OCI-LY1 (cell line): ENCODE measurements at regions not wholly inside any gene's neighbourhood (a gene's known extent, or its start where the extent isn't known, plus 50 kb on each side); places are given as distances from the start of the nearest gene placed in this dataset.

Source experiments
- H2AFZ ChIP-seq: fragments of 200-600 bp; sonication (generic), shearing (Covaris generic); 2 replicates; pipeline ENCODE4 v1.6.0; 2014; ENCODE audit warnings: antibody characterized with exemption, mild to moderate bottlenecking, low read length
- H3F3A ChIP-seq: fragments of 200-600 bp; sonication (generic), shearing (Covaris generic); 2 replicates; pipeline ENCODE4 v1.6.0; 2014; ENCODE audit warnings: mild to moderate bottlenecking, antibody characterized with exemption, low read length, moderate library complexity; ENCODE audit not compliant: insufficient read depth
- H3K27ac ChIP-seq: fragments of 200-600 bp; sonication (generic); 2 replicates; pipeline ENCODE4 v1.5.1; 2014; ENCODE audit warnings: low read length, mixed run types, mild to moderate bottlenecking, low read depth; ENCODE audit not compliant: poor library complexity, severe bottlenecking
- H3K27me3 ChIP-seq: fragments of 200-600 bp; sonication (generic); 2 replicates; pipeline ENCODE4 v1.6.0; 2014; ENCODE audit warnings: antibody characterized with exemption, mild to moderate bottlenecking, low read length, moderate library complexity; ENCODE audit not compliant: insufficient read depth
- H3K36me3 ChIP-seq: fragments of 200-600 bp; sonication (generic); 2 replicates; pipeline ENCODE4 v1.6.1; 2014; ENCODE audit warnings: mild to moderate bottlenecking, antibody characterized with exemption, low read length, moderate library complexity, mixed read lengths; ENCODE audit not compliant: insufficient read depth
- H3K4me1 ChIP-seq: fragments of 200-600 bp; sonication (generic); 2 replicates; pipeline ENCODE4 v1.5.1; 2014; ENCODE audit warnings: mild to moderate bottlenecking, low read length, moderate library complexity; ENCODE audit not compliant: insufficient read depth, severe bottlenecking
- H3K4me2 ChIP-seq: fragments of 200-600 bp; sonication (generic), shearing (Covaris generic); 2 replicates; pipeline ENCODE4 v1.6.1; 2014; ENCODE audit warnings: low read length
- H3K4me3 ChIP-seq: fragments of 200-600 bp; sonication (generic); 2 replicates; pipeline ENCODE4 v1.5.1; 2014; ENCODE audit warnings: low read length, low read depth, mild to moderate bottlenecking, mixed read lengths; ENCODE audit not compliant: poor library complexity, severe bottlenecking
- H3K79me2 ChIP-seq: fragments of 200-600 bp; shearing (Covaris generic); 2 replicates; pipeline ENCODE4 v1.6.1; 2016; ENCODE audit warnings: mixed run types, low read length, mixed read lengths; ENCODE audit not compliant: insufficient read depth
- H3K9ac ChIP-seq: fragments of 200-600 bp; sonication (generic), shearing (Covaris generic); 2 replicates; pipeline ENCODE4 v1.6.1; 2014; ENCODE audit warnings: mild to moderate bottlenecking, low read length, mixed read lengths
- H3K9me2 ChIP-seq: fragments of 200-600 bp; sonication (generic), shearing (Covaris generic); 2 replicates; pipeline ENCODE4 v1.6.1; 2014; ENCODE audit warnings: low read depth, mild to moderate bottlenecking, low read length, mixed read lengths
- H3K9me3 ChIP-seq: fragments of 200-600 bp; shearing (Covaris generic); 2 replicates; pipeline ENCODE4 v1.6.1; 2014; ENCODE audit warnings: low read length, mixed read lengths
- H4K20me1 ChIP-seq: fragments of 200-600 bp; sonication (generic), shearing (Covaris generic); 2 replicates; pipeline ENCODE4 v1.6.0; 2016; ENCODE audit warnings: mild to moderate bottlenecking, low read length; ENCODE audit not compliant: insufficient read depth
- CTCF ChIP-seq: fragments of 200-600 bp; sonication (generic), shearing (Covaris generic); IDR thresholded peaks from 2 replicates; pipeline ENCODE4 v1.5.1; 2017; ENCODE audit warnings: mild to moderate bottlenecking, antibody characterized with exemption, low read length, moderate library complexity, mixed read lengths
- EZH2 ChIP-seq: fragments of 200-600 bp; sonication (generic), shearing (Covaris generic); IDR thresholded peaks from 2 replicates; pipeline ENCODE4 v1.8.0; 2017; ENCODE audit warnings: borderline replicate concordance, mixed run types, mild to moderate bottlenecking, antibody characterized with exemption, low read length, moderate library complexity, mixed read lengths

- Histone ChIP-seq H3K79me2 (no peaks in the 10 kb centered on the region), H4K20me1 (no peaks in the 10 kb centered on the region), H3F3A (no peaks in the 10 kb centered on the region), H2AFZ (no peak overlapping the region), H3K4me3 (no peak overlapping the region), H3K36me3 (no peaks in the 10 kb centered on the region), H3K27ac (no peak overlapping the region), H3K9me3 (0 out of 2 replicates have a peak, but pooled peaks cover 5% of the 10 kb centered on the region), H3K4me2 (no peak overlapping the region), H3K9me2 (no peaks in the 10 kb centered on the region), H3K9ac (no peak overlapping the region), H3K27me3 (no peaks in the 10 kb centered on the region), H3K4me1 (no peaks in the 10 kb centered on the region)
- no peak for TF ChIP-seq EZH2
- no peak for TF ChIP-seq CTCF
Observed at GRCh38 chr1:201769966-201770365, 59.0 kb upstream of the IPO9 start.

- Histone ChIP-seq H3K27ac (no peak overlapping the region), H3K4me1 (no peaks in the 10 kb centered on the region), H3K9me3 (0 out of 2 replicates have a peak, but pooled peaks cover 5% of the 10 kb centered on the region), H2AFZ (no peak overlapping the region), H3K36me3 (no peaks in the 10 kb centered on the region), H3K27me3 (no peaks in the 10 kb centered on the region), H3F3A (no peaks in the 10 kb centered on the region), H3K4me2 (no peak overlapping the region), H3K9me2 (no peaks in the 10 kb centered on the region), H4K20me1 (no peaks in the 10 kb centered on the region), H3K4me3 (no peak overlapping the region), H3K9ac (no peak overlapping the region), H3K79me2 (no peaks in the 10 kb centered on the region)
- TF ChIP-seq EZH2 (no peak), CTCF (no peak)
Observed at GRCh38 chr1:201771466-201771865, 57.5 kb upstream of the IPO9 start.

GRCh38 chr1:201772178-201772577 is 56.8 kb upstream of the IPO9 start:
- H3K27ac ChIP-seq, result no peak overlapping the region
- TF ChIP-seq CTCF (no peak), EZH2 (no peak)
- no peaks in the 10 kb centered on the region for H3K79me2 ChIP-seq
- no peaks in the 10 kb centered on the region for H3F3A ChIP-seq
- H3K4me3 ChIP-seq, result no peak overlapping the region
- 0 out of 2 replicates have a peak, but pooled peaks cover 5% of the 10 kb centered on the region for H3K9me3 ChIP-seq
- no peaks in the 10 kb centered on the region for H3K9me2 ChIP-seq
- H4K20me1 ChIP-seq, result no peaks in the 10 kb centered on the region
- no peak overlapping the region for H3K9ac ChIP-seq
- no peak overlapping the region for H3K4me2 ChIP-seq
- H3K4me1 ChIP-seq, result no peaks in the 10 kb centered on the region
- no peaks in the 10 kb centered on the region for H3K27me3 ChIP-seq
- H3K36me3 ChIP-seq, result no peaks in the 10 kb centered on the region
- no peak overlapping the region for H2AFZ ChIP-seq
